Naive thymus-derived CD4-positive, alpha-beta T cell (primary cell): ENCODE measurements at regions not wholly inside any gene's neighbourhood (a gene's known extent, or its start where the extent isn't known, plus 50 kb on each side); places are given as distances from the start of the nearest gene placed in this dataset.

Experiments
- ATAC-seq: fragments of 150-1000 bp; cut with Tn5 transposase; 2 replicates; pipeline ENCODE4 v1.10.0; 2021; ENCODE audit warnings: mild to moderate bottlenecking, moderate library complexity
- CTCF ChIA-PET: fragments of 350-600 bp; sonication (Branson Sonifier 250); formaldehyde crosslinking; loops from one replicate; lab custom pipeline; 2021; ENCODE audit warnings: antibody characterized with exemption; lab: Charles Lee
- POLR2A ChIA-PET: fragments of 350-600 bp; sonication (Branson Sonifier 250); formaldehyde crosslinking; loops from one replicate; lab custom pipeline; 2021; ENCODE audit warnings: antibody characterized with exemption, inconsistent platforms; lab: Charles Lee
- DNase-seq, 9 donors: peaks; one replicate each; pipeline versions ENCODE4 v3.0.0 to v3.0.0-alpha.2; 2020 to 2022; ENCODE audit warnings: mixed read lengths in 1 of 9
- H3K27ac ChIP-seq: one replicate; pipeline ENCODE4 v1.7.0; 2013; ENCODE audit warnings: mild to moderate bottlenecking, low read depth, low read length, moderate library complexity
- H3K27me3 ChIP-seq, 2 donors: one replicate each; pipeline ENCODE4 v1.7.0; 2013; ENCODE audit warnings: low read length in 2 of 2, mild to moderate bottlenecking in 2 of 2, moderate library complexity in 2 of 2; ENCODE audit not compliant: control insufficient read depth in 2 of 2, insufficient read depth in 2 of 2
- H3K36me3 ChIP-seq, 3 experiments: 1 replicate in 2 of 3; 2 replicates in 1 of 3; pipeline ENCODE4 v1.7.0; 2013; ENCODE audit warnings: low read length in 3 of 3, mild to moderate bottlenecking in 3 of 3, moderate library complexity in 1 of 3; ENCODE audit not compliant: insufficient read depth in 3 of 3, control insufficient read depth in 2 of 3
- H3K4me1 ChIP-seq, 2 donors: one replicate each; pipeline ENCODE4 v1.7.0; 2013; ENCODE audit warnings: low read length in 2 of 2, mild to moderate bottlenecking in 2 of 2, moderate library complexity in 1 of 2; ENCODE audit not compliant: control insufficient read depth in 2 of 2, insufficient read depth in 2 of 2
- H3K4me3 ChIP-seq: 2 replicates; pipeline ENCODE4 v1.7.0; 2013; ENCODE audit warnings: mild to moderate bottlenecking, low read length
- H3K9me3 ChIP-seq, 3 experiments: 1 replicate in 2 of 3; 2 replicates in 1 of 3; pipeline ENCODE4 v1.7.0; 2013; ENCODE audit warnings: low read length in 3 of 3; ENCODE audit not compliant: control insufficient read depth in 2 of 3
- H3K27ac Mint-ChIP-seq, 9 donors: one replicate each; pipeline ENCODE4 v1.8.0; 2020 to 2022; ENCODE audit warnings: mixed read lengths in 9 of 9, mild to moderate bottlenecking in 8 of 9, moderate library complexity in 5 of 9, inconsistent platforms in 2 of 9
- H3K27me3 Mint-ChIP-seq, 5 donors: one replicate each; pipeline ENCODE4 v1.8.0; 2021 to 2022; ENCODE audit warnings: mixed read lengths in 5 of 5, mild to moderate bottlenecking in 1 of 5
- H3K36me3 Mint-ChIP-seq, 5 donors: one replicate each; pipeline ENCODE4 v1.8.0; 2020 to 2022; ENCODE audit warnings: mixed read lengths in 5 of 5, mild to moderate bottlenecking in 3 of 5, inconsistent platforms in 1 of 5
- H3K4me1 Mint-ChIP-seq, 7 donors: one replicate each; pipeline ENCODE4 v1.8.0; 2020 to 2022; ENCODE audit warnings: mixed read lengths in 7 of 7, mild to moderate bottlenecking in 3 of 7, inconsistent platforms in 1 of 7
- H3K4me3 Mint-ChIP-seq, 10 donors: one replicate each; pipeline ENCODE4 v1.8.0; 2020 to 2022; ENCODE audit warnings: mild to moderate bottlenecking in 10 of 10, mixed read lengths in 10 of 10, moderate library complexity in 6 of 10, inconsistent platforms in 2 of 10
- H3K9me3 Mint-ChIP-seq, 11 donors: one replicate each; pipeline ENCODE4 v1.8.0; 2020 to 2022; ENCODE audit warnings: mixed read lengths in 11 of 11, mild to moderate bottlenecking in 4 of 11, inconsistent platforms in 1 of 11, moderate library complexity in 1 of 11
- intact Hi-C, 2 donors: fragments of 100-400 bp; cut with micrococcal nuclease; formaldehyde crosslinking; loops; one replicate each; pipeline ENCODE4 v1.15.1; 2023

GRCh38 chr2:21993002-21993401 lies 869.2 kb downstream of the TDRD15 start:
- H3K36me3 ChIP-seq = no peaks in the 10 kb centered on the region
- H3K9me3 ChIP-seq = peaks cover 0 to 17% (median 0%) of the 10 kb centered on the region in 3 experiments
- peaks cover 0 to 8% (median 0%) of the 10 kb centered on the region in 5 donors for H3K36me3 Mint-ChIP-seq
- H3K27me3 Mint-ChIP-seq = no peaks in the 10 kb centered on the region
- no peak overlapping the region for H3K4me3 ChIP-seq
- no peak overlapping the region for H3K4me3 Mint-ChIP-seq
- CTCF ChIA-PET = no interaction called here
- H3K4me1 Mint-ChIP-seq = no peaks in the 10 kb centered on the region
- no peaks in the 10 kb centered on the region for H3K4me1 ChIP-seq
- no peak overlapping the region for H3K27ac Mint-ChIP-seq
- H3K27ac ChIP-seq = no peak overlapping the region
- POLR2A ChIA-PET = no interaction called here
- intact Hi-C loops = no loop called here
- peaks cover 8 to 41% (median 23%) of the 10 kb centered on the region in 11 donors for H3K9me3 Mint-ChIP-seq
- ATAC-seq (no peak), DNase-seq (no peak)
- no peaks in the 10 kb centered on the region for H3K27me3 ChIP-seq

DNA sequence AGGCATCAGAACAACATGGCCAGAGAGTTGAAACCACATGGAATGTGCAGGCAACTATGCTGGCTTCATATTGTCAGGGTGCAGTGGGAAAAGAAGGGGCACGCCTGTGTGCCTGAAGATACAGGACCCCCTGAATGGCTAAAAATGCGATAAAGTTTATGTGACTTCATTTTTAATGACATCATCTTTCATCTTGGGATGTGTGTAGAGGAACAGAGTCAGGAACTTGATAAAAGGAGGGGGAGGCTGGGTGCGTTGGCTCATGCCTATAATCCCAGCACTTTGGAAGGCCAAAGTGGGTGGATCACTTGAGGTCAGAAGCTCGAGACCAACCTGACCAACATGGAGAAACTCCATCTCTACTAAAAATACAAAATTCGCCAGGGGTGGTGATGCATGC lies 872.6 kb downstream of the TDRD15 start:
- Mint-ChIP-seq H3K9me3 (peaks cover 6 to 43% (median 20%) of the 10 kb centered on the region in 11 donors), H3K4me1 (no peaks in the 10 kb centered on the region), H3K27me3 (no peaks in the 10 kb centered on the region), H3K4me3 (no peak overlapping the region), H3K27ac (no peak overlapping the region), H3K36me3 (peaks cover 0 to 8% (median 0%) of the 10 kb centered on the region in 5 donors)
- ATAC-seq = no peak
- ChIA-PET POLR2A (no interaction called here), CTCF (no interaction called here)
- no peaks in the 10 kb centered on the region for H3K27me3 ChIP-seq
- no peak overlapping the region for H3K27ac ChIP-seq
- intact Hi-C loops = no loop called here
- H3K36me3 ChIP-seq = no peaks in the 10 kb centered on the region
- DNase-seq = no peak
- H3K4me1 ChIP-seq = no peaks in the 10 kb centered on the region
- peaks cover 0 to 17% (median 0%) of the 10 kb centered on the region in 3 experiments for H3K9me3 ChIP-seq
- no peak overlapping the region for H3K4me3 ChIP-seq

GRCh38 chr2:21999522-21999921 lies 875.8 kb downstream of the TDRD15 start:
- Histone ChIP-seq H3K27ac (no peak overlapping the region), H3K27me3 (no peaks in the 10 kb centered on the region), H3K36me3 (no peaks in the 10 kb centered on the region), H3K4me1 (no peaks in the 10 kb centered on the region), H3K9me3 (no peaks in the 10 kb centered on the region), H3K4me3 (no peak overlapping the region)
- Mint-ChIP-seq H3K27me3 (no peaks in the 10 kb centered on the region), H3K36me3 (no peaks in the 10 kb centered on the region), H3K4me1 (no peaks in the 10 kb centered on the region), H3K4me3 (no peak overlapping the region), H3K27ac (no peak overlapping the region), H3K9me3 (peaks cover 2 to 42% (median 8%) of the 10 kb centered on the region in 11 donors)
- DNase-seq (no peak), ATAC-seq (no peak)
- ChIA-PET CTCF (no interaction called here), POLR2A (no interaction called here)
- intact Hi-C loops = no loop called here

DNA sequence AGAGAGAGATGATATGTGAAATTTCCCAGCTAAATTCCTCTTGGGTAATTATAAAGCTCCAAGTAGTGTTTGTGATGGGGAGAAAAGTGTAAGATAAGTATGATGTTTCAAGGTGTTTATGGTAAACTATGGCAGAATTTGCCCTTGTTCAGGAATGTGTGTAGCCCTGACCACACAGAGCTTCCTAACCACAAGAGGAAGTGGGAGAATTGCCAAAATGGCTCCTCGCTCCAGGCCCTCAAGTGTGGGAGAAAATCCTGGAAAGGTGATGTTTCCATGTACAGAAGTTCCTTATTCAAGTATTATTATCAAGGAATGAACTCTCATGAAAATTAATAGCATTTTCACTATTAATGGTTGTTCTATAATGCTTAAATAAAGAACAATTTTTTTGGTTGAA lies 878.3 kb downstream of the TDRD15 start:
- CTCF ChIA-PET = no interaction called here
- POLR2A ChIA-PET = no interaction called here
- Histone ChIP-seq H3K36me3 (no peaks in the 10 kb centered on the region), H3K4me1 (no peaks in the 10 kb centered on the region), H3K27me3 (no peaks in the 10 kb centered on the region), H3K4me3 (no peak overlapping the region), H3K27ac (no peak overlapping the region), H3K9me3 (no peaks in the 10 kb centered on the region)
- no peak overlapping the region for H3K27ac Mint-ChIP-seq
- H3K36me3 Mint-ChIP-seq = no peaks in the 10 kb centered on the region
- ATAC-seq = no peak
- no peaks in the 10 kb centered on the region for H3K4me1 Mint-ChIP-seq
- intact Hi-C loops = no loop called here
- DNase-seq = no peak
- no peak overlapping the region for H3K4me3 Mint-ChIP-seq
- H3K27me3 Mint-ChIP-seq = no peaks in the 10 kb centered on the region
- peaks cover 2 to 36% (median 10%) of the 10 kb centered on the region in 11 donors for H3K9me3 Mint-ChIP-seq

DNA sequence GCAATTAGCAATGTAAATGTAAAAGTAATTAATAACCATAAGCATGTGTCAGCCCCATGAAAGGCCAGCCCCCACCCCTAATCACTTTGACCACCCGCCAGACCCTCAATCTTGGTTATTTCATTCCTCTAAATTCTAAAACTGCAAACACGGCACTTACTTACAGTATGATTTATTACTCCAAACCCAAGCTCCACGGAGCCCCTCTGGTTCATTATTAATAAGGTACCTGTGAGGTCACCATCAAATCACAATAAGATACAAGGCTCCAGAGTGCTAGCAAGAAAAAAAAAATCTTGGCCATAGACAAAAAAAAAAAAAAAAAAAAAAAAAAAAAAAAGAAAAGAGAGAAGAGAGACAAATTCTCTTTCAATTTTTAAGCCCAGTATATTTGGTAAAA lies 879.5 kb downstream of the TDRD15 start:
- Mint-ChIP-seq H3K9me3 (peaks cover 2 to 36% (median 9%) of the 10 kb centered on the region in 11 donors), H3K27ac (no peak overlapping the region), H3K27me3 (no peaks in the 10 kb centered on the region), H3K4me1 (no peaks in the 10 kb centered on the region), H3K36me3 (no peaks in the 10 kb centered on the region), H3K4me3 (no peak overlapping the region)
- no peaks in the 10 kb centered on the region for H3K4me1 ChIP-seq
- H3K36me3 ChIP-seq = no peaks in the 10 kb centered on the region
- H3K27ac ChIP-seq = no peak overlapping the region
- no peaks in the 10 kb centered on the region for H3K9me3 ChIP-seq
- CTCF ChIA-PET = no interaction called here
- H3K27me3 ChIP-seq = no peaks in the 10 kb centered on the region
- no peak overlapping the region for H3K4me3 ChIP-seq
- no peak for DNase-seq
- POLR2A ChIA-PET = no interaction called here
- no peak for ATAC-seq
- intact Hi-C loops = no loop called here

GRCh38 chr2:22011048-22011447 lies 887.3 kb downstream of the TDRD15 start:
- Histone ChIP-seq H3K4me3 (no peak overlapping the region), H3K27ac (no peak overlapping the region), H3K9me3 (no peaks in the 10 kb centered on the region), H3K4me1 (no peaks in the 10 kb centered on the region), H3K27me3 (no peaks in the 10 kb centered on the region), H3K36me3 (no peaks in the 10 kb centered on the region)
- ChIA-PET CTCF (no interaction called here), POLR2A (no interaction called here)
- Mint-ChIP-seq H3K9me3 (peaks cover 2 to 23% (median 12%) of the 10 kb centered on the region in 11 donors), H3K4me1 (no peaks in the 10 kb centered on the region), H3K4me3 (no peak overlapping the region), H3K36me3 (no peaks in the 10 kb centered on the region), H3K27ac (no peak overlapping the region), H3K27me3 (no peaks in the 10 kb centered on the region)
- no peak for ATAC-seq
- intact Hi-C loops = no loop called here
- no peak for DNase-seq

GRCh38 chr2:22020091-22020742 lies 896.4 kb downstream of the TDRD15 start:
- POLR2A ChIA-PET = no interaction called here
- Mint-ChIP-seq H3K27ac (no peak overlapping the region), H3K4me1 (no peaks in the 10 kb centered on the region), H3K36me3 (no peaks in the 10 kb centered on the region), H3K4me3 (no peak overlapping the region), H3K9me3 (peaks cover 0 to 14% (median 3%) of the 10 kb centered on the region in 11 donors), H3K27me3 (no peaks in the 10 kb centered on the region)
- H3K4me3 ChIP-seq = no peak overlapping the region
- ATAC-seq (no peak), DNase-seq (no peak)
- CTCF ChIA-PET = no interaction called here
- H3K9me3 ChIP-seq = no peaks in the 10 kb centered on the region
- no peak overlapping the region for H3K27ac ChIP-seq
- intact Hi-C loops = no loop called here
- H3K4me1 ChIP-seq = no peaks in the 10 kb centered on the region
- H3K27me3 ChIP-seq = no peaks in the 10 kb centered on the region
- H3K36me3 ChIP-seq = no peaks in the 10 kb centered on the region
